Stimulated activated CD4-positive, alpha-beta T cell treated with anti-CD3 and anti-CD28 coated beads, Interleukin-4, amount 100 ng/mL, for 24 hours (primary cell): ENCODE measurements at regions not wholly inside any gene's neighbourhood (a gene's known extent, or its start where the extent isn't known, plus 50 kb on each side); places are given as distances from the start of the nearest gene placed in this dataset.
A peak's percentile ranks its signal among the peaks of the same experiment; 100 is the strongest.
"Not testable (repeated sequence)": the region's sequence is repeated elsewhere in the genome, so short reads cannot be mapped to it uniquely, and the experiment has no call there.

Experiments used
- DNase-seq: peaks from one replicate; pipeline ENCODE4 v3.0.0-alpha.2; 2020

- no peak for DNase-seq
Observed at GRCh38 chr12:66775871-66776270, 97.0 kb upstream of the GRIP1 start.

GRCh38 chr12:66776974-66777373 is 98.1 kb upstream of the GRIP1 start:
- peak; percentile 34 for DNase-seq

GRCh38 chr12:66779466-66779865 is 100.6 kb upstream of the GRIP1 start:
- no peak for DNase-seq

GRCh38 chr12:66786531-66787308 is 107.8 kb upstream of the GRIP1 start:
- no peak for DNase-seq

GRCh38 chr12:66799551-66799950 is 120.7 kb upstream of the GRIP1 start:
- DNase-seq = no peak

GRCh38 chr12:66800046-66800445 is 121.2 kb upstream of the GRIP1 start:
- no peak for DNase-seq

GRCh38 chr12:66803930-66804329 is 125.1 kb upstream of the GRIP1 start:
- DNase-seq = no peak

- DNase-seq = no peak
Observed at GRCh38 chr12:66804563-66804974, 125.7 kb upstream of the GRIP1 start.

GRCh38 chr12:66808606-66809005 is 129.7 kb upstream of the GRIP1 start:
- no peak for DNase-seq

GRCh38 chr12:66813137-66813892 is 134.4 kb upstream of the GRIP1 start:
- DNase-seq = peak; percentile 5

GRCh38 chr12:66819587-66819986 is 140.7 kb upstream of the GRIP1 start:
- no peak for DNase-seq

GRCh38 chr12:66822961-66823360 is 144.1 kb upstream of the GRIP1 start:
- no peak for DNase-seq

GRCh38 chr12:66823857-66824570 is 145.1 kb upstream of the GRIP1 start:
- no peak for DNase-seq

- not testable (repeated sequence) for DNase-seq
Observed at GRCh38 chr12:66825921-66826320, 147.0 kb upstream of the GRIP1 start.

- DNase-seq = no peak
Observed at GRCh38 chr12:66829660-66830325, 150.9 kb upstream of the GRIP1 start.

GRCh38 chr12:66831495-66831894 is 152.6 kb upstream of the GRIP1 start:
- DNase-seq = no peak

GRCh38 chr12:66832997-66833396 is 154.1 kb upstream of the GRIP1 start:
- no peak for DNase-seq

- DNase-seq = no peak
Observed at GRCh38 chr12:66836623-66837310, 157.9 kb upstream of the GRIP1 start.

GRCh38 chr12:66837311-66837627 is 158.4 kb upstream of the GRIP1 start:
- no peak for DNase-seq

- DNase-seq = no peak
Observed at GRCh38 chr12:66838366-66838765, 159.5 kb upstream of the GRIP1 start.

- no peak for DNase-seq
Observed at GRCh38 chr12:66848967-66849366, 170.1 kb upstream of the GRIP1 start.

- DNase-seq = no peak
Observed at GRCh38 chr12:66851134-66851533, 172.3 kb upstream of the GRIP1 start.

GRCh38 chr12:66852091-66852490 is 173.2 kb upstream of the GRIP1 start:
- DNase-seq = no peak
